ENCODE measurements at regions not wholly inside any gene's neighbourhood (a gene's known extent, or its start where the extent isn't known, plus 50 kb on each side); places are given as distances from the start of the nearest gene placed in this dataset.

DNA sequence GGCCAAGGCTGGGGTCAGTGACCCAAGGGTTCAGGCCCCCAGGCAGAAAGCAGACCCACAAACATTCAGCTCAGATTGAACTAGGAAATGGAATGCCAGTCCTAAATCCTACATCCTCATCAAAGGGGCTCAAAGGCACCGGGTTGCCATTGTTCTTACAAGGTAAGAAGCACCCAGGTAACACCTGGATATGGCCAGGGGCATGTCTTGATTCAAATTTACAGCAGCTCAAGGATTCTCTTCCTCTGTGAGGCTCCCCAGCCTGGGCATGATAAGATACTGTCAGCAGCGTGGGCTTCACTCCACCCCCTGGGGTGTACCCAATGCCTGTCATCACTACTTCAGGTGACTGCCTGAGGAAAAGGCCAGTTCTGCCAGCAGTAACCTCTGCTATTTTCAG lies 92.1 kb upstream of the FSTL4 start:
- no peak for DNase-seq

DNA sequence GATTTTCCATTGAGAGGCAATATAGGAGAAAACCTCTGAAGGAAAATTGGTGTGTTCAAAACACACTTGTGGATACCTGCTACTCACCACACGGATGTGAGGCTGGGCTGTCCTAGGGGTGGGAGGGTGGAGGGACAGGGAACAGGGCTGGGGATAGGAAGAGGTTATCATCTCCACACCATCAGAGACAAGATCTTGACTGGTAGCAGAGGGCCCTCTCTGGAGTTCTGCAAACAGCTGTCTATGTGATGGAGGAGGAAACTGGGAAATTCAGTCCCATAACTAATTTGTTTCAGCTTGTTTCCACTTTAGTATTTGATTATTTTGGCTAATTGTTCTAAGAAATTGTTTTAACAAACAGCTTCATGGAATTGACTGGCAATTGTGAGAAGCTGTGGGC lies 91.6 kb upstream of the FSTL4 start:
- no peak for DNase-seq

DNA sequence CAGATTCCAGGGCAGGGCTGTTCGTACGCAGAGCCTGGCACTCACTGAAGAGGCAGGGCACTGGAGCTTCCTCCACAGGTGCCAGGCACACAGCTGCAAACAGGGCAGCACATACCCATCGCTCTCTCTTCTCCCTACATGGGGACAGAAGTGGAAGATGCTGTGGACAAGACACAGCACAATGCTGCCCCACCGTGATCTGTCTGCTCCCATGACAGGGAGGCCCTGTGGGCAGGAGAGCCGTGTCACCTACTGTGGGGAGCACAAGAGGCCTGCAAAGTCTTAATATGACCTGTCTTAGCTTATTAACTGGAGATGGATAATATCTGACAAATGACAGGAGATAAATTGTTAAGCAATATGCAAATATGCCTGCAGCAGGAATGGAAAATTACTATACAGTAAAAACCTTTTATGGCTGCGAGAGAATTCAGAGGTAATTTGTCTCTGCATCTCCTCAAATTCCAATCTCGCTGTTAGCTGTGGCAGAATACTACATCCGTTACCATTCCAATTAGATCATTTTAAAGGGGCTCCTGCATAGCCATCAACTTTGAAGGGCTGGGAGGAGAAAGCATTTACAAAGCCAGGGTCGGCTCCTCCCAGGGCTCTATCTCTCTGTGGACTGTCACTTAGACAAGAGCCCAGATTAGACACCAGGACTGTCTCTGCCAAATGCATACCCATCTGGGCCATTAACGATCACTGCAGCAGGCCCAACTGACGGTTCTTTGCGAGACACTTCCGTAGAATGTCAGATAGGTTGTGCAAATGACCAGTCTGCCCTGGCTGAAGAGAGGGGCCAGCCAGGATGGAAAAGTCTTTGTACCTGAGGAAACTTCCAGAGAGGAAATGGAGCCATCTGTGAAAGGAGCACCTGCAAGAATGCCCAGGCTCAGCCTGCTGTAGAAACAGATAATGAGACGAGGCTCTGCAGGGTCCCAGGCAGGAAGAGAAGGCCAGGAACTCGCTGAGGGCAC lies 90.7 kb upstream of the FSTL4 start:
- DNase-seq, result no peak

DNA sequence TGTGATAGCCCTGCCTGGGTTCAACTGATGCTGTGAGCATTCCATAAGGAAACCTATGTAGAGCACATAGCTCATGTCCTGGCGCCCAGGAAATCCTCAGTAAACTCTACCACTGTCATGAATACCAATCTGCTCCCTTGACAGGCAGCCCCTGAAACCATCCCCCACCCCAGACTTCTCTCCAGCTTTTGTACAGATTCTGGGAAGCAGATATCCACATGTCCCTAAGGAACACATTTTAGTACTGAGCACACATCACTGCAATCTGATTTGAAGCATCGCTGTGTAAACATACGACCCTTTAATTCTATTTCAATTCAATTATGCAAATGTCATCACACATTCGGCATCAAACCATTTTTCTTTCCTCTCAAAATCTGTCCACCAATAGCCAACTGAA lies 89.5 kb upstream of the FSTL4 start:
- DNase-seq, result no peak

DNA sequence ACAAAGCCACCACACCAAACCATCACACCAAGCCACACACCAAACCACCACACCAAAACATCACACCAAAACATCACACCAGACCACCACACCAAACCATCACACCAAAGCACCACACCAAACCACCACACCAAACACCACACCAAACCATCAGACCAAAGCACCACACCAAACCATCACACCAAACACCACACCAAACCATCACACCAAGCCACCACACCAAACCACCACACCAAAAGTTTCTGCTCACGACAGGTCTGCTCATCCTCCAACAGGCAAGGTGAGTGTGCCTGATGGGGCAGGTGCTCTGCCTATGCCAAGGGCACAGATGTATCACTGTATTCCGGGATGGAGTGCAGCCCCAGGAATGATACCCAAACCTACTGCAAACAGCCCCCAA lies 87.9 kb upstream of the FSTL4 start:
- no peak for DNase-seq

DNA sequence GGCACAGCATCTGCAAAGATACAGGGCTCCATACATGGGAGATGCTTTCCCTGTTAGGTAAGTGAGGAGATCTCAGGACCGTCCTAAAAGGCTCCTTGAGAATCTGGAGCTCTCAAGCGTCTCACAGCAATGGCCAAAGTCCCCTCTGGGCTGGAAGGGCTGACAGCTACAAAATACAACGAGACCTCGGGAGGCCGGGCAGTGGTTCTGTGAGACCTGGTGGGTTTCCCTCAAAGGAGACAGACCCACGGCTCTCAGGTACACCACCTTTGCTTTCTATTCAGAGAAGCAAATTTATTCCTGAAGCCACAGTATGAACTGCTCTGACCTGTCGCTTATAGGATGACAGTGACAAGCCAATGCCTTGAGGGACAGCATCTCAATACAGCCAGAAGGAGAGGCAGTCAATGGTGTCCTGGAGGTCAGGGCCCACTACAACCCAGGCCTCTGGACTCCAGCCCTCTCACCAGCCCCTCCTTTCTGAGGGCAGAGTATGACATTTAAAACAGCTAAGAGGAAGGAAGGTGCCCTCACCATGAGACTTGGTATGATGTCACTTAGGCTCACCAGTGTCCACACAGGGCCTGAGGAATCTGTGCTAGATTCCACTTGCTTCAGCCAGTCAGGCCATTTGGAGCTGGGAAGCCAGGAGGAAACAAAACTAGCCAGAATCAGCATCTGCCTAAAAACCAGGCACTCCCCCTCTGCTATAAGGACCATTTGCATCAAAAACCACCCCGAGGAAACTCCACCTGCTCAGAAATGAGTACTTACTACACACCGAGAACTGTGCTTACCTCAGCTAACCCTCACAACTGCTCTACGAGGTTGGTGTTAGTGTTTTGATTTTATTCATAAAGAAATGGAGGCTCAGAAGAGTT lies 86.5 kb upstream of the FSTL4 start:
- no peak for DNase-seq

DNA sequence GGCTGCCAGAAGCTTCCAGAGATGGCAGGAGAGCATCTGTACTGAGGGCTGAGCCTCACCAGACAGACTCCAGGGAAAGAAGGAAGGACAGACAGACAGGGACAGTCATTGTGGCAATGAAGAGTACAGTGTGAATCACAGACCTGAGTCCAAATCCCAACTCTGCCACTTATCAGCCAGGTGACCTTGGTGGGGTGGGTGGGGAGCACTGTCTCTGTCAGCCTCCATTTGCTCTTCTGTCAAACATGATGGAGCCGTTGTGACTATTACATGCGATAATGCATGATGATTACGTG lies 85.9 kb upstream of the FSTL4 start:
- no peak for DNase-seq

DNA sequence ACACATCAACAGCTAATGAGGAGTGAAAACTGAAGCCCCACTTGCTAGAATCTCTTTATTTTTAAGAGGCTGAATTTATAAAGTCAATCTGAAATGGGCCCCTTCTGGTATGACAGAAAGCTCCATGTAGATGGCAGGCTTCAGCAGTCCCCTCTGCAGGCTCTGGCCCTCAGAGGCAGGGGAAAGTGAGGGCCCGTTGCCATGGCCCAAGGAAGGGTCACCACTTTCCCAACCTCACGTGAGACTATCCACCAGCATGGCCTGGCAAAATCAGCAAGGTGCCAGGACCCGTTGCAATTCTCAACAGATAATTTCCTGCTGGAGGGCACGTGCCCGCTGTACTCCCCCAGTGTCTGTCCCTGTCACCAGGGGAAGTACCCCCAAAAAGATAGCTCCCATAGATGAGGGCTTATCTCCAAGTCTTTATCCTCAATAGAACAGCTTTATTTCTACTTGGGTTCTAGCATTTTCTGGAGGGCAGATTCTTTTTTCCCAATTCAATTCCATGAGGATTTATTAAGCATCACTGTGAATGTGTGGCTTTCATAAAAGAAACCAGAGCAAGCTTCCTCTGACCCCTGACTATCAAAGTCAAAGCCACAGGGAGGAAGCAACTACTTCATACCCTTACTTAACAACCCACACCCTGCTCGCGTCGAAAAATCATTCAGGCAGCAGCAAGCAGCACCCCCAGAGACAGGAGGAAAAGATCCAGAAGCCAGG lies 85.4 kb upstream of the FSTL4 start:
- DNase-seq, result no peak

DNA sequence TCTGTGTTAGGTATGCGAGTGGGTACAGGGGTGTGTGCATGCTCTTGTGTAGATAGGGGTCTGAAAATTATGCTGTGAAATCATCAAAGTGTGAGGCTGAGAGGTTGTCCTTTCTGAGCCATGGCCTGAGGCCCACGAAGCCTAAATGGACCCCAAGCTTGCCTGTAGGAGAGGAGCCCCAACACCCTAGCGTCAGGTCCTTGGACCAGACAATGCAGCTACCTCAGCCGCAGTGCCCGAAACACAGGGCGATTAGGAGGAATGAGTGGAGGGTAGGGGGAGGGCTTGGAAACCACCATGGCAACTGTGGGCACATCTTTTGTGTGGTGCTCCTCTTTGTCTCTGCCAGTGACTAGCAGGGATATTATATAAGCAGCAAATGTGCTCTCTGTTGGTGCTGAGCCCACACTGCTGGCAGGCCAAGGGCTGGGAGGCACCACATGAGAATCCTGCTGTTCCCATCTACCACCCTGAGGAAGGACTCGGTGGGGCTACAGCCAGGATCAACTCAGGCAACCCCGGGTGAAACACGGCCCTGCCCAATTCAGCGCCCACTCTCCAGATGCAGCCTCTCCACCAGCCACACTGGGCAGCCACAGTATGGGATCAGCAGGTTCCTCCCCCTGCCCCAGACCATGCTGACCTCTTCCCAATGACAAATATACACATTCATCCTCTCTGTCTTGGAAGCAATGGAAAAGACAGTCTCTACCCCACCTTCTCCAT lies 84.6 kb upstream of the FSTL4 start:
- no peak for DNase-seq

DNA sequence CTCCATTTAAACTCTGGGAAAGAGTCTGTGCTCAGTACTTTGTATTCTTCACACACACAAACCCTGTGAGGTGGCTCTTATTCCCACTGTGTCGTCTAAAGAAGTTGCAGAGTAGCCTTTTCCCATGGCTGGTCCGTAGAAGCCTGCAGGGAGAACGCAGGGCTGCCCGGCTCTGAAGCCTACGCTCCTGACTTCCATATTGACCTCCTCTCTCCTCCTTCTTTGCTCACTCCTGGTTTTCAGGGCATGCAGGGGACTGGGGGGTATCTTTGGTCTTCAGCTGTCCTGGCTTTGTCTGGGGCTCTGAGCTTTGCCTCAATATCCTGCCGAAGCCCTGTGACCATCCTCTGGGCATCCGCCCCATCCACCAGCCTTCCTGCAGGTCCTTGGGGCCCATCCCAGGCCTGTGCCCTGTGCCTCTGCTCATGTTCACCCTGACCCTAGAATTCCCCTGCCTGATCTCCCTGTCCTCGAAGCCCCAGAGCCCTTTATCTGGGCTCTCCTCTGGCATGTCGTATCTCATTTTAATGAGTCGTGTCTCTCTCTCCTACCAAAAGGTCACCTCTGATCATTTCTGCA lies 83.8 kb upstream of the FSTL4 start:
- DNase-seq, result no peak

DNA sequence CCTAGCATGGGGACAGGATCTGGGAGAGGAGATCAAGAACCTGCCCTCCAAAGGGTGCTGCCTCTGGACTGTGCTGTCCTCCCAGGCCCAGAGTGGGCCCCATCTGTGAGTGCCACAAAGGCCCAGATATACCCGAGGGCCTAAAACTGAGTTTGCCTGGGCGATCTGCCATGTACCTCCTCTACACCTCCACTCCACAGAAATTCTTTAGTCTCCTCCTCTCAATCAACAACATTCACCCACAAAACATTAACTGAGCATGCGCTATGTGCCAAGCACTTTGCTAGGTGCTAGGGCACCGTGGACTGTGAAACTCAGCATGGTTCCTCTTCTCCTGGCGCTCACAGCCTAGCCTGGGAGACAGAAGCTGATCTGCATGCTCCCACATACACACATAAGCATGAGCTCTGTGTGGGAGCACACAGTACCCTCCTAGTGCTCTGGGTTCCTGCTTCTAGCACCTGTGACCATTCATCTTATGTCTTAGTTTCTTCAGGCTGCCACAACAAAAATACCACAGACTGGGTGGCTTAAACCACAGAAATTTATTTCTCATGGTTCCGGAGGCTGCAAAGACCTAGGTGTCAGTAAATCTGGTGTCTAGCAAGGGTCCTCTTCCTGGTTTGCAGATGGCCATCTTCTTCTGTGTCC lies 82.0 kb upstream of the FSTL4 start:
- DNase-seq, result no peak

DNA sequence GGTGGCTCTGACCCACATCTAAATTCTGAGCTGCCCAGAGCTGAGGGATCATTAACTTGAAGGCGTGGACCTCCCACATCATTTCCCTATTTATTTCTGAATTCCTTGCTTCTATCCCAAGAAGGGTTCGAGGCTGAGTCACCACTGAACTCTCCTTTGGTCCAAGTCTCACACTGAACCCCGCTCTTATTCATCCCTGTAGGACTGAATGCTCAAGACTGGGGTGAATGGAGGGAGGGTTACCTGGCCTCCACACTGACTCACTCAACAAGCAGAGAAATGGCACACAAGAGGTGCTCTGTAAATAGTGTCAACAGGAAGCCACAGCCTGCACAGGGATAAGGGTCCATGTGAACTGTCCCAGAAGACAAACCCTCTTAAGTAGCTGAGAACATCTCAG lies 79.1 kb upstream of the FSTL4 start:
- no peak for DNase-seq

DNA sequence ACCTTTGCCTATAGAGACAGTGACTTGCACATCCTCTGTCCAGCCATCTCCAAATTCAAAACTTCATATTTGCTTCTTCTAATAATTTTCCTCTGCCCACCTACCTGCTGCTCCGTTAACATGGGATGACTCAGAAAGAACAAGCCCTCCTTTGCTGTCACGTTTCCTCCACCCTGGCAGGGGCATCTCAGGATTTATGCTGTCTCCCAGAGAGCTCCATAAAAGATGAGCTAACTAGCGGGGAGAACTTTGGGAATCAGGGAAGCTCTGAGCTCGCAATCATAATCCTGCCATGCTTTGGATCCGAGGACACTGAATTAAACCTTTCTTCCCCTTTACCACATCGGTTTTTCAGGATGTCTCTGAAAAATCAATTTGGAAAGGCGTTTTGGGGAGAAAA lies 78.4 kb upstream of the FSTL4 start:
- no peak for DNase-seq

DNA sequence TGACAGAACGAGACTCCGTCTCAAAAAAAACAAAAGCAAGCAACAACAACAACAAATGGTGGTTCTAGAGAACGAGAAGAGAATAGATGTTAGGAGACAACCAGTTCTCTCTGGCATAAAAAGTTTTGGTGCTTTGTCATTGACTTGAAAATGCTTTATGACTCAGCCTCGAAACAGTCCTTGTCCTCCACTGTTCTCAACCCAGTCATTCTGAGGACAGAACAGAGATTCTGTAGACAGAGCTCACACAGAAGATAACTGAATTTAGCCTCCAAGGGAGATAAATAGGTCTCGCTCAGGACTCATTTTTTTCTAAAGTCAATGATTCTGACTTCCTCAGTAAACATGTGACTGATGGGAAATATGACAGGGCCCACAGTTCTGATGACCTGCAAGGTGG lies 76.0 kb upstream of the FSTL4 start:
- DNase-seq, result no peak

DNA sequence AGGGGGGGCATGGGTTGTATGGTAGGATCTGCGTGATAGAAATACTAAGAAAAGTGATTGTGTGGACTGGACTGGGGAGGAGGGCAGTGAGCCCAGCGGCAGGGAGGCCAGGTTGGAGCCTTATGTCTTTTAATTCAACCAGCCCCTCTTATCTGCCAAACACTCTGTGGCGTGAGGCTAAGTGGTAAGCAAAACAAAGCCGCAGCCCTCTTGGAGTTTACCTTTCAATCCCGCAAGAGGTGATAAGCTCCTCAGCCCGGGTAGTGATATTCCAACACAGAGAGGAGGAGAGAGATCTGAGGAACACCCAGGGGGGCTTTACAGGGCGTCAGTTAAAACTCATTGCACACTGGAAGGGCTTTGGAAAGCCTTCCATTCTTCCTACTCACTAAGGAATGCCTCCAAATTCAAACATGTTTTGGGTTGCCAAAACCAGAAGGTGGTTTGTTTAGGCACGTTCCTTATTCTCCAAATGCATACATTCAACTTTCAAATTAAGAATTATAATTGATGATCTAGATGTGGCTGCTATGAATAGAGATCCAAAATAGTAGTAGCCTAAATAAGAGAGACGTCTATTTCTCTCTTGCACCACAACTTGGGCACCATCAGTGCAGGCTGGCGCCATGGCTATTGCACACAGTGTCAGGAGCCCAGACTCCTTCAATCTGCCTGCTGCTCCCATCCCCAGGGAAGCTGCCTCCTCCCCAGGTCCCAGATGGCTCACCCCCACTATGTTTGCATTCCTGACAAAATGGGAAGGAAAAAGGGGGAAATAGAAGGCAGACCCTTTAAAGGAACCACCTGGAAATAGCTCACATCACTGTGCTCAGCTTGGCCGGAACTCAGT lies 75.1 kb upstream of the FSTL4 start:
- DNase-seq, result no peak

DNA sequence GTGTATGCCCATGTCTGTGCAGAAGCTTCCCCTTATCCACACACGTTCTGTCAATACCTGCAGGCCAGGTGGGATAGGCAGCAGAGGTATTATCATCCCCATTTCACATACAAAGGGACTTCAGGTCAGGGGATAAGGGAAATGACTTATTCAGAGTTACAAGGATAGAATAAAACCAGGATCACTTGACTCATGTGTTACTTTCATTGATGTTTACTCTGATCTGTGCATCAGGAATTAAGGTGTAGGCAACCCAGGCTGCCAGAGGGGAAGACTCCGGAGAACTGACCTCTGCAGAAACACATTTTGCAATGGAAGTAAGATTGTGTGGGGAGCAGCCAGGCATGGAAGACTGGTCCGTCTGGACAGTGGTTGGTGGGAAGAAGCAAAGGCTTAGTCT lies 74.2 kb upstream of the FSTL4 start:
- DNase-seq, result no peak

DNA sequence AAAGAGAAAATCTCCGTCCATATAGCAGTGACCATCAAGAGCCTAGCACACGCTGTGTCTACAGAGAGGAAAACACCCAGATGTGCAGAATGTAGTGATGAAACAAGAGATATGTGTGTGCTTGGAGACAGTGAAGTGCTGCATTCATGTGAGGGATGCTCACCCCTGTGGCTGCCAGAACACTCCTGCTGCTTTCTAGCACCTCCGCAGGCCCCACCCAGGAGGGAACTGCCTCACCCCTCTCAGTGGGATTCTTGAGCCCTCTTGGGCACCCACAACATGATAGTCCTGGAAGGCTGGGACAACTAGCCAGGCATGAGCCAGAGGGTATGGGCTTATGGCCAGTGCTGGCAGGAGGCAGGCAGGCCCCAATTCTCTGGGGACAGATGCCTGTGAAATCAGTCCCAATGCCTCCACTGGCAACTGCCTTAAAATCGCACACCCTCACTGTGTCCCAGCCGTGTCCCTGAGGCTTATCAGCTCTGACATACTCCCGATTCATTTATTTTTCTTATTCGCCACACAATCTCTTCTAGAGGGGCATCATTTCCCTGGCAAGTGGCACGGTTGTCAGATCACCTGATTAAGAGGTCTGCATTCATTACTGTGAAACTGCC lies 73.2 kb upstream of the FSTL4 start:
- no peak for DNase-seq

DNA sequence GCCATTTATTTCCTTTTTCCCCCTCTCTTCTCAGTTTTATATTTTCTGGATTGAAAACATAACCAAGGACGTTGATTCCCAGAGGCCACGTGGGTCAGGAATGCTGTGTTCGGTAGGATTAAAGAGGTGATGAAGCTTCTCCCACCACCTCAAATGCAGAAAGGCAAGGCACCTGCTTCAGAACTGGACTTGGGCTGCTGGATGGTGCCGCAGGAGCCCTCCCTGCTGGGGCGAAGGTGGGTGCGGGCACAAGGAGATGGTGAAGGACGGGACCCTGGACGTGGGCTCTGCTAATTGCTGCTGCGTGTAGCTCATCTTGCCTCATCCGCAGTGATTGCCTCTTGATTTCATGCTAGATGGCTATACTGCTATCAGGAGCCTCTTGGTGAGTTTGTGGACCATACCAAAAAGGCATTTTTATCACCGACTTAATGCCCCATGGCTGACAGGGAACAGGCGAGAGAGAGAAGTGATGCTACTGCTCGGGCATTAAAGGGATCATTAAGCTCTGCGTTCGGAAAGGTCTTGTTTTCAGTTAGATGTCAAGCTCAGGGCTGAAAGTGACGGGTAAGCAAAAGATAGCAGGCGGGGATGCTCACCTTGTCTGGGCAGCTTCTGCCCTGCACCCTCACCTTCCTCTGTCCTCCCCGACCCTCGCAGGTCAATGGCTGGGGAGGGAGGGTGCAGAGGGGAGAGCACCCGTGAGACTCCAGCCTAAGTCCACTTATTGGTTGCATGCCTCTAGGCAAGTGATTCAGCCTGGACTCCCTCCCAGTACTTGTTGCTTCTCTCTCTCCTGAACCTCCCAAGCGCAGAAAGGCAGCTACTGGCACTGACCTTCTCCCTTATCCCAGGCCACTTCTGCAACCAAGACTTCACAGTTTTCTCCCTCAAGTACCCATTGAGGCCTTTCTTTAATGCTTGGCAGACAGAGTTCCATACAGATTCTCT lies 71.6 kb upstream of the FSTL4 start:
- DNase-seq, result no peak

DNA sequence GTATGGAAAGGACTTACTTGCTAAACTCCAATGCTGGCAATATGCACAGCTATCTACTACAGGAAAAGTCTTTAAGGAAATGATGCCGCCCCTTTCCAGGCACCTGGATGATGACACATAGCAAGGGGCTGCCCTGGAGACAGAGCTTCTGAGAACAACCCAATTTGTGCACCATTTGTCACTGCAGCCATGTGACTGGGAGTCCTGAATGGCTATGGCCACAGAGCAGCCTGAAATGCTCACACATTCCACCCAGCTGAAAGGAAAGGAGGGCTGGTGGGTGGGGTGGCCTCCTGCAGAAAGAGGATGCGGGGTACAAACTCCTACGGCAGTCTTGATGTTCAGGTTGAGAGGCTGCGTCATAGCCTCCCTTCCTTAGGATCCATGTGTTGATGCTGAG lies 70.1 kb upstream of the FSTL4 start:
- no peak for DNase-seq

Measured in SHP77 (cell line).